T-helper 17 cell (primary cell): ENCODE measurements at regions not wholly inside any gene's neighbourhood (a gene's known extent, or its start where the extent isn't known, plus 50 kb on each side); places are given as distances from the start of the nearest gene placed in this dataset.

ENCODE experiments used
- ATAC-seq: fragments of 150-1000 bp; cut with Tn5 transposase; 2 replicates; pipeline ENCODE4 v1.10.0; 2021; ENCODE audit warnings: mild to moderate bottlenecking, moderate library complexity
- DNase-seq, 3 donors: peaks; one replicate each; pipeline versions ENCODE4 v3.0.0 to v3.0.0-alpha.2; 2020 to 2021
- H3K9me3 ChIP-seq: one replicate; pipeline ENCODE4 v1.7.0; 2013; ENCODE audit warnings: low read length, mild to moderate bottlenecking; ENCODE audit not compliant: control insufficient read depth, poor library complexity, severe bottlenecking
- H3K27ac Mint-ChIP-seq: one replicate; pipeline ENCODE4 v1.8.0; 2022; ENCODE audit warnings: mild to moderate bottlenecking, moderate library complexity, mixed read lengths
- H3K27me3 Mint-ChIP-seq: one replicate; pipeline ENCODE4 v1.8.0; 2022; ENCODE audit warnings: mixed read lengths
- H3K36me3 Mint-ChIP-seq: one replicate; pipeline ENCODE4 v1.8.0; 2022; ENCODE audit warnings: low read depth, mixed read lengths
- H3K4me1 Mint-ChIP-seq: one replicate; pipeline ENCODE4 v1.8.0; 2022; ENCODE audit warnings: mild to moderate bottlenecking, mixed read lengths
- H3K4me3 Mint-ChIP-seq: one replicate; pipeline ENCODE4 v1.8.0; 2022; ENCODE audit warnings: mild to moderate bottlenecking, moderate library complexity, mixed read lengths

GRCh38 chr1:5662086-5662743 lies 330.0 kb downstream of the NPHP4 start:
- peaks cover 26% of the 10 kb centered on the region for H3K27me3 Mint-ChIP-seq
- no peaks in the 10 kb centered on the region for H3K9me3 ChIP-seq
- H3K4me1 Mint-ChIP-seq, result peaks cover 17% of the 10 kb centered on the region

GRCh38 chr1:5661196-5662085 lies 330.8 kb downstream of the NPHP4 start:
- Mint-ChIP-seq H3K4me3 (no peak overlapping the region), H3K27me3 (peaks cover 26% of the 10 kb centered on the region), H3K27ac (no peak overlapping the region), H3K4me1 (peaks cover 16% of the 10 kb centered on the region), H3K36me3 (no peaks in the 10 kb centered on the region)
- DNase-seq (no peak), ATAC-seq (no peak)
- H3K9me3 ChIP-seq, result no peaks in the 10 kb centered on the region

More at GRCh38 chr1:5662086-5662743, 330.0 kb downstream of the NPHP4 start:
- ATAC-seq (no peak), DNase-seq (no peak)
- Mint-ChIP-seq H3K4me3 (no peak overlapping the region), H3K36me3 (no peaks in the 10 kb centered on the region), H3K27ac (no peak overlapping the region)

GRCh38 chr1:5660141-5660935 lies 331.9 kb downstream of the NPHP4 start:
- Mint-ChIP-seq H3K4me1 (peaks cover 14% of the 10 kb centered on the region), H3K27me3 (peaks cover 26% of the 10 kb centered on the region), H3K27ac (no peak overlapping the region), H3K36me3 (no peaks in the 10 kb centered on the region), H3K4me3 (no peak overlapping the region)
- no peak for DNase-seq
- ATAC-seq, result no peak
- H3K9me3 ChIP-seq, result no peaks in the 10 kb centered on the region

GRCh38 chr1:5659606-5660005 lies 332.6 kb downstream of the NPHP4 start:
- Mint-ChIP-seq H3K27ac (no peak overlapping the region), H3K4me3 (no peak overlapping the region), H3K4me1 (peaks cover 14% of the 10 kb centered on the region), H3K36me3 (no peaks in the 10 kb centered on the region), H3K27me3 (peaks cover 26% of the 10 kb centered on the region)
- H3K9me3 ChIP-seq, result no peaks in the 10 kb centered on the region
- DNase-seq (no peak), ATAC-seq (no peak)

GRCh38 chr1:5658340-5659316 lies 333.6 kb downstream of the NPHP4 start:
- Mint-ChIP-seq H3K27ac (peak overlapping the region; percentile 16), H3K27me3 (peaks cover 19% of the 10 kb centered on the region), H3K36me3 (no peaks in the 10 kb centered on the region), H3K4me3 (no peak overlapping the region), H3K4me1 (peaks cover 10% of the 10 kb centered on the region)
- DNase-seq, result no peak
- ATAC-seq, result no peak
- no peaks in the 10 kb centered on the region for H3K9me3 ChIP-seq

GRCh38 chr1:5651964-5652821 lies 340.0 kb downstream of the NPHP4 start:
- no peak overlapping the region for H3K27ac Mint-ChIP-seq
- H3K9me3 ChIP-seq, result no peaks in the 10 kb centered on the region
- ATAC-seq (no peak), DNase-seq (no peak)
- no peak overlapping the region for H3K4me3 Mint-ChIP-seq
- H3K27me3 Mint-ChIP-seq, result peaks cover 21% of the 10 kb centered on the region
- H3K36me3 Mint-ChIP-seq, result peaks cover 3% of the 10 kb centered on the region
- H3K4me1 Mint-ChIP-seq, result peaks cover 3% of the 10 kb centered on the region

- Mint-ChIP-seq H3K4me3 (no peak overlapping the region), H3K27ac (no peak overlapping the region), H3K4me1 (peaks cover 3% of the 10 kb centered on the region), H3K36me3 (peaks cover 3% of the 10 kb centered on the region), H3K27me3 (peaks cover 21% of the 10 kb centered on the region)
- ATAC-seq (no peak), DNase-seq (no peak)
- H3K9me3 ChIP-seq, result no peaks in the 10 kb centered on the region
These were observed 340.8 kb downstream of the NPHP4 start for GRCh38 chr1:5651473-5651872.

- Mint-ChIP-seq H3K27ac (no peak overlapping the region), H3K36me3 (peaks cover 3% of the 10 kb centered on the region), H3K27me3 (peaks cover 21% of the 10 kb centered on the region), H3K4me1 (peaks cover 3% of the 10 kb centered on the region), H3K4me3 (no peak overlapping the region)
- ATAC-seq (no peak), DNase-seq (no peak)
- no peaks in the 10 kb centered on the region for H3K9me3 ChIP-seq
These were observed 341.2 kb downstream of the NPHP4 start for GRCh38 chr1:5651027-5651410.

GRCh38 chr1:5650283-5651026 lies 341.8 kb downstream of the NPHP4 start:
- no peak overlapping the region for H3K27ac Mint-ChIP-seq
- H3K4me3 Mint-ChIP-seq, result no peak overlapping the region
- peaks cover 3% of the 10 kb centered on the region for H3K36me3 Mint-ChIP-seq
- peaks cover 3% of the 10 kb centered on the region for H3K4me1 Mint-ChIP-seq
- no peaks in the 10 kb centered on the region for H3K9me3 ChIP-seq
- DNase-seq (no peak), ATAC-seq (no peak)
- H3K27me3 Mint-ChIP-seq, result peaks cover 21% of the 10 kb centered on the region

GRCh38 chr1:5649795-5650194 lies 342.4 kb downstream of the NPHP4 start:
- Mint-ChIP-seq H3K27ac (no peak overlapping the region), H3K36me3 (peaks cover 3% of the 10 kb centered on the region), H3K27me3 (peaks cover 21% of the 10 kb centered on the region), H3K4me1 (peaks cover 3% of the 10 kb centered on the region), H3K4me3 (no peak overlapping the region)
- no peaks in the 10 kb centered on the region for H3K9me3 ChIP-seq
- DNase-seq (no peak), ATAC-seq (no peak)

- Mint-ChIP-seq H3K27ac (no peak overlapping the region), H3K27me3 (peaks cover 23% of the 10 kb centered on the region), H3K36me3 (peaks cover 3% of the 10 kb centered on the region), H3K4me1 (peaks cover 3% of the 10 kb centered on the region), H3K4me3 (no peak overlapping the region)
- ATAC-seq (no peak), DNase-seq (no peak)
- H3K9me3 ChIP-seq, result no peaks in the 10 kb centered on the region
These were observed 343.1 kb downstream of the NPHP4 start for GRCh38 chr1:5649166-5649551.
